CD4-positive, alpha-beta T cell treated with Interleukin-1 beta for 1 hour (primary cell): ENCODE measurements at regions not wholly inside any gene's neighbourhood (a gene's known extent, or its start where the extent isn't known, plus 50 kb on each side); places are given as distances from the start of the nearest gene placed in this dataset.
"Not testable (repeated sequence)": the region's sequence is repeated elsewhere in the genome, so short reads cannot be mapped to it uniquely, and the experiment has no call there.

Experiments used
- DNase-seq, 2 donors: peaks; one replicate each; pipeline ENCODE4 v3.0.0-alpha.2; 2020 to 2022

DNA sequence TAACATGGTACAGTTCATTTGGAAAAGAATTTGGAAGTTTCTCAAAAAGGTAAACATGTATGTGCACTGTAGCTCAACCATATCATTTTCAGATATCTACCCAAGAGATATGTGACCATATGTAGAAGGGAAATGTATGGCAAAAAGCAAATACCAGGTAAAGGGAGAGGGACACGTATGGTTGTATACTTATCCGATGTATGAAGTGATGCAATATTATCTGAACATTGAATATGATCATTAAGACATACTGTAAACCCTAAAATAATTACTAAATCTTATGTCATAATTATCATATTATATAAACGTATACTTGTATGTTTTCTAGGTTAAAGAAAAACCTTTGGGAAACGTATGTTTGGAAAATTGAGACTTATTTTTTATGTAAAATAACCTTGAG lies 367.5 kb upstream of the KCND2 start:
- no peak for DNase-seq

DNA sequence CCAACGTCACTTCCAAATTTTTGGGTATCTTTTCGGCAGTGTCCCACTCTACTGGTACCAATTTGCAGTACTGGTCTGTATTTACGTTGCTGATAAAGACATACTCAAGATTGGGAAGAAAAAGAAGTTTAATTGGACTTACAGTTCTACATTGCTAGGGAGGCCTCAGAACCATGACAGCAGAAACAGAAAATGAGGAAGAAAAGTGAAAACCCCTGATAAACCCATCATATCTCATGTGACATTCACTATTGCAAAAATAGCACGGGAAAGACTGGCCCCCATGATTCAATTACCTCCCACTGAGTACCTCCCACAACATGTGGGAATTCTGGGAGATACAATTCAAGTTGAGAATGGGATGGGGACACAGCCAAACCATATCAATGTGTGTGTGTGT lies 364.0 kb upstream of the KCND2 start:
- no peak for DNase-seq

DNA sequence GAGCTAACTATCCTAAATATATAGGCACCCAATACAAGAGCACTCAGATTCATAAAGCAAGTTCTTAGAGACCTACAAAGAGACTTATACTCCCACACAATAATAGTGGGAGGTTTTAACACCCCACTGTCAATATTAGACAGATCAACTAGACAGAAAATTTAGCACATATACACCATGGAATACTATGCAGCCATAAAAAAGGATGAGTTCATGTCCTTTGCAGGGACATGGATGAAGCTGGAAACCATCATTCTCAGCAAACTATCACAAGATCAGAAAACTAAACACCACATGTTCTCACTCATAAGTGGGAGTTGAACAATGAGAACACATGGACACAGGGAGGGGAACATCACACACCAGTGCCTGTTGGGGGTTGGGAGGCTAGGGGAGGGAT lies 358.9 kb upstream of the KCND2 start:
- not testable (repeated sequence) for DNase-seq

DNA sequence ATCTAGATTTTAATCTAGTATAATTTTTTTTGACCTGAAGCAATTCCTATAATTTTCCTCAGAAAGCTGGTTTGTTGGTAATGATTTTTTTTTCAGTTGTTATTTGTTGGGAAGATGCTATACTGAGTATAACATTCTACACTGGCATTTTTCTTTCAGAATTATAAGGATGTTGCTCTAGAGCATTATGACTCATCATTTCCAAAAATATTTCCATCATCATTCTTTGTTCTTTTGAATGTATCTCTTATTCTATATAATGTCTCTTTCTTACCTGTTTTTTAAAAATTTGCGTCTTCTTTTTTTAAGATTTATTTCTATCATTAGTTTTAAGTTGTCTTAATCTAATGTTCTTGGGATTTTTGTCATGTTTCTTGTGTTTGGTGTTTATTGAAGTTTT lies 356.5 kb upstream of the KCND2 start:
- no peak for DNase-seq

DNA sequence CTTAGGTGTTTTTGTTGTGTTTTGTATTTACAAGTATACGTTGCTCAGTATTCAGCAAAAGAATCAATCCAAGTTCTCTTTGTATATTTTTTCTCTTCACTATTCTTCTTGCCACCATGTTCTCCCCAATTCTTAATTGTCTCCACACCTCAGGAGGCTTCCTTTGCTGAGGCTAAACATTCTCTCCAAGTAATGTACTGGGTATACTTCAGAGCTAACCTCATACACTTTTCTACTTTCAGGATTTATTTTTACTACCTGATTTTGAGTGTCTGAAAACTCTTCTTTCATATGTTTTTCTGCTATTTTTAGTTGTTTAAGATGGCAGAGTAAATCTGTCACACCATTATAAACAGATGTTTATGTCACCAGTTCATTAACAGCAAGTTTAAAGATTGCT lies 354.8 kb upstream of the KCND2 start:
- no peak for DNase-seq

DNA sequence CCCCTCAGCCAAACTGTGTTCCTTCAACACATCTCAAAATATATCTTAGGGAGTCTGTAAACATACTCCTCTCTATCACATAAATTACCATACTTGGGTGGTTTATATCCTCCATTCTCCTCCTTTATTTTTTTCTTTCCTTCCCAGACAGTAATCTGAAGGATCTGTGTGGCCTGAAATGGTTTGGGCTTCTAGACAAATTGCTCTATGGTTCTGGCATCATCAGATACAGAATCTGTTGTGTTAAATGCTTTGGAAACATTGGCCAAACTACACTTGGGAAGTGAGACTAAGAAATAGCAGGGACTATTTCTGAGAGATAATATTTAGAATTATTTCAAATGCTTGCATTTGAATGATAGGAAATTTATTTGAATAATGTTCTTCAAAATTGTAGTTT lies 353.0 kb upstream of the KCND2 start:
- DNase-seq, result no peak

DNA sequence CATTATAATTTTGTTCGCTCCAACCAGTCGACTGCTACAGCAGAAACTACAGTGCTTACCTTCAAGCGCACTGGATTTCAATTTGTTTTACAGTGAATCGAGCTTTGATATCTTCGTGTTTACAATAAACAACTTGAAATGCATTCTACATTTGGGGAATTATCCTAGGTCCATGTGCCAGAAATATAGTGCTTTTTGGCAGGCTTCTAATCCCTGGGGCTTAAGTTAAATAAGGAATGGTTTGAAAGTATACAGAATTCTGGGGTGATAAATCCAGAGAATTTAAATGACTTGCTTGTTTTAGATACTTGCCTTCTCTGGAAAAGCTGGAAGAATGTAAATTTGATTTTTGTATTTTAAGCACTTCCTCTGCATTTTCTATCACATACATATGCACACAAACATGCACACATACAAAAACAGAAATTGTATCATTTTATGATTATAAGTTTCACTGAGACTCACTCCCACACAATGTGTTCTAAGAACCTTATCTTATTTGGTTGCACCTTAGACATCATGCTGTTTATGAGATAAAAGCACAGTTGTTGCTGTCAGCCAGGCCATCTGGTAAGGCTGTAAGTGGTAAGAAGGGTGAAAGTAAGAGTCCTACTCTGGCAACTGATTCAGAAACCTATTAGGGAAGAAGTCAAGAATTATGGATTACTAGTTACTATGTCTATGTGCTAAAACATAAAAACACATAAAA lies 347.2 kb upstream of the KCND2 start:
- DNase-seq, result no peak

DNA sequence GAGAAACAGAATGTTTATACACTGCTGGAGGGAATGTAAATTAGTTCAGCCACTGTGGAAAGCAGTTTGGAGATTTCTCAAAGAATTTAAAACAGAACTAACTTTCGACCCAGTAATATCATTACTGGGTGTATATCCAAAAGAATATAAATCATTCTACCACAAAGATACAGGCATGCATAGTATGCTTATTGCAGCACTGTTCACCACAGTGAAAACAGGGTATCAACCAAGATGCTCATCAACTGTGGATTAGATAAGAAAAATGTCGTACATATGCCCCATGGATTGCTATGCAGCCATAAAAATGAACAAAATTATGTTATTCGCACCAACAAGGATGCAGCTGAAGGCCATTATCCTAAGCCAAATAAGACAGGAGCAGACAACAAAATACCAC lies 343.1 kb upstream of the KCND2 start:
- no peak for DNase-seq

DNA sequence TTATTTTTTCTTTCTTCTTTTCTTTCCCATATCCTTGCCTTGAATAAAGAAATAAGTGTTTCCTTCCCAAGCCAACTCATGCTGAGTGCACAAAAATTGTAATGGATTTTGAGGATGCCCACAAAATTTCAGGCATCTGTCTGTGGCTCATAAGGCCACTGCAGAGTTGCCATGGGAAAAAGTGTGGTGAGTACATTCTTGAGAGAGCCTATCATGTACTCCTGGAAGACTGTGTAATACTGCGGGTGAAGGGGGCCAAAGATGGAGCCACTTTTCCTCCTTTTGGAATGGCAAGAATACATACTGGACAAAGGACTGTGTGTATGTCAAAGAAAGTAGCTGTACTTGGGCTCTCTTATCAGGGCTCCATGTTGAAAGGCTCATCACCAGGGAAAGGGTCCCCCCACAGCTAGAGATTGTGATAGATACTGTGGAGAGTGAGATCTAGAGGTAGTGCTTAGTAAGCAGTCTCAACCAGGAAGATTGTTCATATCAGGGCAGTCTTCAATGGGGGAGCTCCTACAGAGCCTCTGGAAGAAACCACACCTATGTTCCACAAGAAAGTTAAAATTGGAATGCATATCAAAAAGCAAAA lies 341.6 kb upstream of the KCND2 start:
- DNase-seq, result no peak

DNA sequence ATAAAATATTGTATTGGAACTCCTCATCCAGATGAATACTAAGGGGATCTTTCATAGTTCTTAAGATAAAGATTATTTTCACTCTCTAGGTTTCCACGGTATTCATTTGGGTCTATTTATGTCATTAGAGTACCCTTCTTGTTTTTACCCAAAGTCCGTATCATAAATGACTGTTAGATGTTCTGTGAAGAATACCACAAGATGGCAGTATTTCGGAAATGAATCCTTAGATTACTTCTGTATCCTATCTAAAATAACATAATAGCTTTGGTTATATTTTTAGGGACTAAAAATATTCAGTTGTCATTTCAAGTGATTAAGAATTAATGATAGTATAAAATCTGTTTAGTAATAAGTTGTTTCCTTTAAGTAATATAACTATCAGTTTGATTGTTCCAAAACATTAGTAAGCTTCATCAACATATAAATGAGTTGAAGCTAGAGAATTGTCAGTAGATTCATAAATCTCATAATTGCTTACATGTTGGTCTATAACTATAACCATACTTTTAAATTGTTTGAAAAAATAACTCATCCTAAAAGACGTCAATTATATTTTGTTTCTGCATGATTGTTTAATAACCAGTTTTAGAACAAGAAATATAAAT lies 337.5 kb upstream of the KCND2 start:
- no peak for DNase-seq

DNA sequence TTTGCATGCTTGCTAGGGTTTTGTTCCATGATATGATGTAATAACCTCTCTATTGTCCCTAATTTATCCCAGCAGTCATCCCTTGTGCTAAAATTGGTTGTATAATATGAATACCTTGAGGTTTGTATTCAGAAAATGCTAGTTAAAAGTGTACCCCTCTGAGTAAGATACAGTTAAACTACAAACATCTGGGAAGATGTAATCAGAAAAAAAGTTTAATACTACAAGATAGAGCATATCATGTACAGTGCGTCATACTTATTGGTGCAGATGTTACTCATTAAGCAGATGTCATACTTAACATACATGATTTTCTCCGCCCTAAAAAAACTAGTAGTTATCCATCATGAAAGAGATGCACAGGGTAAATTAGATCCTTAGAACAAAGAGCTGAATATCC lies 336.1 kb upstream of the KCND2 start:
- DNase-seq, result no peak

DNA sequence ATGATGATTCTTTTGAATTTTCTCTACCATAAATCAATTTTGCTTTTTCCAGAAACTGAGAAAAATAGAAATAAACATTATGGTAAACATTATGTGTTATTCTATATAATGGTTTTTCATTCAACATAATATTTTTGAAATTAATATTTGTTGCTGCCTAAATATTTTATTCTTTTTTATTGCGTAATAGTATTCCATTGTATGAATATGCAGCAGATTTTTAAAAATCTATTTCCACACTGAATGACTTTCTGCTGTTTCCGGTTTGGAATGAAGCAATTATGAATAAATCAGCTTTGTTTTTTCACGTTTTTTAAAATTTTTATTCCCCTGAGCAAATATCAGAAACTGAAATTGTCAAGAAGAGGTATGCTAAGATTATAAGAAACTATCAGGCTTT lies 335.2 kb upstream of the KCND2 start:
- no peak for DNase-seq

DNA sequence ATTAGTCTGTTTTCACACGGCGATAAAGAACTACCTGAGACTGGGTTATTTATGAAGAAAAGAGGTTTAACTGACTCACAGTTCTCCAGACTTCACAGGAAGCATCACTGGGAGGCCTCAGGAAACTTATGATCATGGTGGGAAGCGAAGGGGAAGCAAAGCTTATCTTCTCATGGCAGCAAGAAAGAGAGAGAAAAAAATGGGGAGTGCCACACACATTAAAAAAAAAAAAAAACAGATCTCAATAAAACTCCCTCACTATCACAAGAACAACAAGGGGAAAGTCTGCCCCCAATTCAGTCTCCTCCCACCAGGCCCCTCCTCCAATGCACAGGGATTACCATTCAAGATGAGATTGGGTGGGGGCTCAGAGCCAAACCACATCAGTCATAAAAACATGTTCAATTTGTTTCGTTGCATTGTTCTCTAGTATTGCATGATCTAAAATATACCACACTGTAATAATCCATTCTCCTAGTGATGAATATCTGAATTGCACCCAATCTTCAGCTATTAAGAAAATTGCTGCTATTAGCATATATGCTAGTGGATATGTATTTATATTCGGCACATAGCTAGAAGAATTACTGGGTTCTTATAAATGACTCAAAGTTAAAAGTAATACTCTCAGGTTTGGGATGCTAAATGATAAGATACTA lies 328.9 kb upstream of the KCND2 start:
- DNase-seq, result no peak

DNA sequence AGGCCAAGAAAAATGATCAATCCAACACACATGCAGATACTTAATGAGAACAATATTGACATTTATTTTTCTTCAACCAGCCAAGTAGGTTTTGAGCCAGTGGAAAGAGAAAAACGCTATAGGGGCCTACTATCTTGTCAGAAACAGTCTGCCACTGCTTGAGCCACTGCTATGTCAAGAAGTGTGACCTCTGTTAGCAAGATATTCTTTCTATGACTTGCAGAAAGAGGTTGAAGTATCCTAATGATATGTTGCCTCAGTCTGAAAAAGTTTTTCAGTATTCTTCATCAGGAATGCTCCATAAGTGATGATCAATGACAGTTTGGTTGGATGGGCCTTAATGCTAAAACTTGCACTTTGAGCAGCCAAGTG lies 328.4 kb upstream of the KCND2 start:
- no peak for DNase-seq

DNA sequence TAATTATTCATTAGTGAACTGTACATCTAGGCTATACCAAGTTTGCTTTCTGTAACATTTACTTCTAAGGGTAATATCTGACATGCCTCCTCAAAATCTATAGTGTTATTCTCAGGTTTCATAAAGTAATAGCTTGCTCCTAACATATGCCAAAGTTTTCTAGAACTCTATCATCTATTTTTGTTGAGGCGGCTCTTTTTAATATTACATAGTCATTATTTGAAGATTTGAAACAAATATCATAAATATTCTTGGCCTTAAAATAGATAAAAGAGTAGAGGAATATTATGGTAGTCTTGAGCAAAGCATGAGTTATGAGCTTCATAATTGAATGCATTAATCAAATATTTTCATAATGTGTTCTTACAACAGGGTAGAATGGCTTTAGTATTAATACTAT lies 327.2 kb upstream of the KCND2 start:
- no peak for DNase-seq

DNA sequence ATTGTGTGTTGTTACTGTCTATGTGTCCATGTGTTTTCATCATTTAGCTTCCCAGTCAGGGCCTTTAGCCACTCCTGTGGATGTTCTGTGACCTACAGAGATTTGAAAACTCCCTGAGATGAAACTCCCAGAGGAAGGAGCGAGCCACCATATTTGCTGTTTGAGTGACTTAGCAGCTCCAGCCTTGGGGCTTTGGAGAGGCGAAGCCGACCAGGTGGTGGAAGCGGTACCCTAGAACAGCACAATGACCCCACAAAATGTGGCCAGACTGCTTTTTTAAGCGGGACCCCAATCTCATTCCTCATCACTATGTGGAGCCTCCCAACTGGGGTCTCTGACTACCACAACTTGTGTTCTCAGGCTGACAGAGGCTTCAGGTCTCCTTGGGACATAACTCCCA lies 323.9 kb upstream of the KCND2 start:
- DNase-seq, result no peak

DNA sequence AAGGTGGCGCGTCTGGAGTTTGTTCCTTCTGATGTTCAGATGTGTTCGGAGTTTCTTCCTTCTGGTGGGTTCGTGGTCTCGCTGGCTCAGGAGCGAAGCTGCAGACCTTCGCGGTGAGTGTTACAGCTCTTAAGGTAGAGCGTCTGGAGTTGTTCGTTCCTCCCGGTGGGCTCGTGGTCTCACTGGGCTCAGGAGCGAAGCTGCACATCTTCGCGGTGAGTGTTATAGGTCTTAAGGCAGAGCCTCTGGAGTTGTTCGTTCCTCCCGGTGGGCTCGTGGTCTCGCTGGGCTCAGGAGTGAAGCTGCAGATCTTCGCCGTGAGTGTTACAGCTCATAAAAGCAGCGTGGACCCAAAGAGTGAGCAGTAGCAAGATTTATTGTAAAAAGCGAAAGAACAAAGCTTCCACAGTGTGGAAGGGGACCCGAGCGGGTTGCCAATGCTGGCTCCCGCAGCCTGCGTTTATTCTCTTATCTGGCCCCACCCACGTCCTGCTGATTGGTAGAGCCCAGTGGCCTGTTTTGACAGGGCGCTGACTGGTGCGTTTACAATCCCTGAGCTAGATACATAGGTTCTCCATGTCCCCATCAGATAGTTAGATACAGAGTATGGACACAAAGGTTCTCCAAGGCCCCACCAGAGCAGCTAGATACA lies 322.5 kb upstream of the KCND2 start:
- not testable (repeated sequence) for DNase-seq

DNA sequence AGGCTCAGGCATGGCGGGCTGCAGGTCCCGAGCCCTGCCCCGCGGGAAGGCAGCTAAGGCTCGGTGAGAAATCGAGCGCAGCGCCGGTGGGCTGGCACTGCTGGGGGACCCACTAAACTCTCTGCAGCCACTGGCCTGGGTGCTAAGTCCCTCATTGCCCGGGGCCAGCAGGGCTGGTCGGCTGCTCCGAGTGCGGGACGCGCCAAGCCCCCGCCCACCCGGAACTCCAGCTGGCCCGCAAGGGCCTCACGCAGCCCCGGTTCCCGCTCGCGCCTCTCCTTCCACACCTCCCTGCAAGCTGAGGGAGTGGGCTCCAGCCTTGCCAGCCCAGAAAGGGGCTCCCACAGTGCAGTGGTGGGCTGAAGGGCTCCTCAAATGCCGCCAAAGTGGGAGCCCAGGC lies 321.4 kb upstream of the KCND2 start:
- not testable (repeated sequence) for DNase-seq

DNA sequence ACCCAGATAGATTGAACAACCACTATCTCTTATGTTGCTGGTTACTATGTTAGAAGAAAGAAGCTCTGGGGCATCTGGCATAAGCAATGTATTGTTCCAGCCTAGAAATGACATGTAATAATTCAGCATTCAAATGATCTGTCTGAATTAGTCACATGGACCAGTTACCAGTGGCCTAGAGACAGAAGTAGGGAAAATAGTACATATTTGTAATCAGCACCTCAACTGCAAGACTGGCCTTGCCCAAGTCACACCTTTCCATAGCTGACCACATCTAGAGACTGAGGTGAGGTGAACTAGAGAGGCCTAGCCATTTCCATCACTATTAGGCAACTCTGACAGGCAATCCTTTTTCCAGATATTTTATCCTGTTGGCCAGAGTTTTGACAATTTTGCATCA lies 315.6 kb upstream of the KCND2 start:
- DNase-seq, result no peak

DNA sequence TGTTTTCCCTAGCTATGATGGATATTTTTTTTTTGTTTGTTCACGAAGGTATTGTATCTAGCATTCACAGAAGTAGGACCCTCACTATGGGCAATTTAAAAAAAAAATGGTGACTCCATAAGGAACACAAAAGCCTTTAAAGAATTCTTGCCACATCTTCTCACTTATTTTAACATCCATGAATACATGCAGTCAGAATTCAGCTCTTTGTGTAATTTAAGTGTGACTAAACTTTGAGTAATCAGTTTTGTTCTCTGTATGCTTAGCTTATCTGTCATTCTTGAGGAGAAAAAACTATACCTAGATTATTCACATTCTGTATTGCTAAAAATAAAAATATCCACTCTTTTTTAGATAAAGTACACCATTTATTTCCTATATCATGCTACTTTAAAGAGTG lies 313.2 kb upstream of the KCND2 start:
- DNase-seq, result no peak

DNA sequence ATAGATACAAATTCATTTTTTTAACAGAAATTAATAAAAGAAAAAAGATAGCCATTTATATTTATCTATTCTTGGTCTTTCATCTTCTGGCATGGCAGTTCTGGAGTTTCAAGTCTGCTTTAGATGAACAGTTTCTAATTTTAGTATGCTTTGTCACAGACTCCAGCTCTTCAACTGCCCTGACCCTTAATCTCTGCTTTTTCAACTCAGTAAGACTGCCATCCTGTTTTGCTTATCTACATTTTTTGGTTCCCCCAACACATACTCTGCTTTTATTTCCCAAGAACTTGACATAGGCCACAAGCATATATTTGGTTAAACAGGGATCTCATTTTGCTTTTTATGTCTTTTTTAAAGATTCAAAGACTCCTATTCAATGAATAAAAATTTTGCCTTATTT lies 309.3 kb upstream of the KCND2 start:
- DNase-seq, result no peak

DNA sequence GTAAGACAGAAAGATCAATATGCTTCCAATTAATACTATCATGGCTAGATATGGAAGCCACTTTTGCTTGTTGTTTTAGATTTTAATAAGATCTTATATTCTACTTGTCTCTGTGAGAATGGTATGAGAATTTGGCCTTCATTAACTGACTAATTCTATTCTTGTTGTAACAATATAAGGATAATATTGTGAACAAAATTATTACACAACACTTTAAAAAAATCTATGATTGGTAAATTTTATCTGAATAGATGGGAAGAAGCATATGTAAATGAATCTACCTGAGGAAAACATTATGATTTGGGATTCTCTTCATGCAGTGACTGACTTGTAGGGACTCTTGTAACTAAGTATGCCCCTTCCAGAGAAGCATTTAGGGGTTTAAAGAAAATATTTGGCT lies 308.9 kb upstream of the KCND2 start:
- no peak for DNase-seq

DNA sequence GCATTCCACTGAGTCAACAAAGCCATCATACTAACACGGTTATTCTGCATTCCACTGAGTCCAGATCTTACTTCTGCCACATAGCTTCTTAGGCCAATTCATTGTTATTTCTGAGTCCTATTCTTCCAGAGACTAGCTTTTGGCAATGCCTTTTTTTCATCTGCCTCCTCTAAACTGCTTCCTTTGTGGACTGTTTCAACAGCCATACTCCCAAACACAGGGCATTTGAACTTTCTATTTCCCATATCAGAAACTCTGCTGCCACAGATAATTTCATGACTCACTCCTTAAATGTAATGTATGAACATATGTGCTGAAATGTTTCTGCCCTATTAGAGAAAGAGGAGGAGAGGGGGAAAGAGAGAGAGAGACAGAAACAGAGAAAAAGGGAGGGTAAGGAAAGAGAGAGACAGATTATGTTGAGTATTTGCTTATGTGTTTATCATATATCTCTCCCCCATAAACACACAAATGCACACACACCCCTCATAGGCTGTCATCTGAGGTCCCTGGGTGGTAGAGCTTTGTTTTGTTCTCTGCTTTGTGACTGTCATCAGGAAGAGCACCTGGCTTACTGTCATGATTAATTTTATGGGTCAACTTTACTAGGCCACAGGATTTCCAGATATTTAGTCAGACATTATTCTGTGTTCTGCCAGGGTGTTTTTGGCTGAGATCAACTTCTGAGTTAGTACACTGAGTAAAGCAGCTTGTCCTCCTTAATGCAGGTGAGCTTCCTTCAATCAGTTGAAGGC lies 308.0 kb upstream of the KCND2 start:
- no peak for DNase-seq
